T-helper 9 cell (primary cell): ENCODE measurements at regions not wholly inside any gene's neighbourhood (a gene's known extent, or its start where the extent isn't known, plus 50 kb on each side); places are given as distances from the start of the nearest gene placed in this dataset.

ENCODE experiments used
- DNase-seq: peaks from one replicate; pipeline ENCODE4 v3.0.0-alpha.2; 2020

GRCh38 chr1:57784356-57784755 is 360.5 kb upstream of the DAB1 start:
- no peak for DNase-seq

GRCh38 chr1:57782357-57782756 is 358.5 kb upstream of the DAB1 start:
- DNase-seq: no peak

- DNase-seq: no peak
Measured at GRCh38 chr1:57772580-57773195, 348.8 kb upstream of the DAB1 start.

- no peak for DNase-seq
Measured at GRCh38 chr1:57770772-57771171, 346.9 kb upstream of the DAB1 start.

- no peak for DNase-seq
Measured at GRCh38 chr1:57770236-57770635, 346.4 kb upstream of the DAB1 start.

- no peak for DNase-seq
Measured at GRCh38 chr1:57761628-57762027, 337.8 kb upstream of the DAB1 start.

GRCh38 chr1:57752843-57753242 is 329.0 kb upstream of the DAB1 start:
- no peak for DNase-seq

- no peak for DNase-seq
Measured at GRCh38 chr1:57748719-57749118, 324.9 kb upstream of the DAB1 start.

- DNase-seq: no peak
Measured at GRCh38 chr1:57747818-57748217, 324.0 kb upstream of the DAB1 start.

GRCh38 chr1:57741521-57741920 is 317.7 kb upstream of the DAB1 start:
- no peak for DNase-seq

GRCh38 chr1:57736940-57737339 is 313.1 kb upstream of the DAB1 start:
- DNase-seq: no peak

GRCh38 chr1:57729181-57729580 is 305.3 kb upstream of the DAB1 start:
- no peak for DNase-seq

GRCh38 chr1:57727121-57727520 is 303.3 kb upstream of the DAB1 start:
- no peak for DNase-seq

- DNase-seq: no peak
Measured at GRCh38 chr1:57725318-57725717, 301.5 kb upstream of the DAB1 start.

GRCh38 chr1:57724535-57724934 is 300.7 kb upstream of the DAB1 start:
- no peak for DNase-seq

GRCh38 chr1:57722285-57722978 is 298.6 kb upstream of the DAB1 start:
- no peak for DNase-seq

GRCh38 chr1:57721001-57721400 is 297.1 kb upstream of the DAB1 start:
- no peak for DNase-seq

GRCh38 chr1:57719274-57719673 is 295.4 kb upstream of the DAB1 start:
- DNase-seq: no peak

GRCh38 chr1:57713501-57713900 is 289.6 kb upstream of the DAB1 start:
- no peak for DNase-seq

GRCh38 chr1:57712846-57713245 is 289.0 kb upstream of the DAB1 start:
- no peak for DNase-seq

GRCh38 chr1:57711326-57711725 is 287.5 kb upstream of the DAB1 start:
- DNase-seq: no peak

- no peak for DNase-seq
Measured at GRCh38 chr1:57707631-57708030, 283.8 kb upstream of the DAB1 start.

GRCh38 chr1:57704811-57705210 is 281.0 kb upstream of the DAB1 start:
- no peak for DNase-seq

- no peak for DNase-seq
Measured at GRCh38 chr1:57704231-57704630, 280.4 kb upstream of the DAB1 start.

- DNase-seq: no peak
Measured at GRCh38 chr1:57696904-57697303, 273.0 kb upstream of the DAB1 start.
